ENCODE measurements at regions not wholly inside any gene's neighbourhood (a gene's known extent, or its start where the extent isn't known, plus 50 kb on each side); places are given as distances from the start of the nearest gene placed in this dataset.

DNA sequence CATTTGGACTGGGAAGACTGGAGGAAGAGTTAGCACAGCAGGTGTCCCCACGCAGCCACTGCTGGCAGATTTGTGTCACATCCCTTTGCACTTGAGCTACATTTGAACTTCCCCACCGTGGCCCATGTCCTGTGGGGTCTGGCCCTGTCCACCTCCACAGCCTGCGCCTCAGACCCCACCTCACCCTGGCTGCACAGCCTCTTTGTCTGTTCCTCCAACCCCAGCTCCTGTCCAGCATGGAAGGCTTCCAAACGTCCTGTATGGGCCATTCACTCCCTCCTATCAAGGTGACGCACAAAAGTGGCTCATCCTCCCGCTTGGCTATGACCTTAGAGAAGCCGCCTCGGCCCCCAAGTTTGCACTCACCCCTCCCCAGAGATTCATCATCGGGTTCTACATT lies 200.6 kb downstream of the FOXL1 start:
- ATAC-seq: no peak
- intact Hi-C loops (cut with DNase I): no loop called here

DNA sequence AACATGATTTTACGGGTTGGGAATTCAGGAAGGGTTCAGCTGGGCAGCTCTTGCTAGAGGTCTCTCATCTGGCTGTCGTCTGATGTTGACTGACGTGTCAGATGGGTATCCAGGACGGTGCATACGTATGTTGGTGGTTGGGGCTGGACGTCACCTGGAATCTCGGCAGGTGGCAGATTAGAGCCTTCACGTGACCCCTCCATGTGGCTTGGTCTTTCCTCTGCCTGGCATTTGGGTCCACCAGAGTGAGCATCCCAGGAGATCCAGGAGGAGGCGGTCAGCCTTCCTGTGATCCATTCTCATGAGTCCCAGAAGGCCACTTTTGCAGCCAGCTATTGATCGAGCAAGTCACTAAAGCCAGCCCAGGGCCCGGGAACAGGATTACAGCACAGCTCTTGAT lies 202.7 kb downstream of the FOXL1 start:
- Histone ChIP-seq H3K36me3 (ENCODE audit: insufficient read depth in 1 of 2, low read depth in 1 of 2) (no peaks in the 10 kb centered on the region), H3K27ac (no peak overlapping the region), H3K4me1 (no peaks in the 10 kb centered on the region), H3K27me3 (ENCODE audit: insufficient read depth in 3 of 3, low read length in 2 of 3) (peaks cover 0 to 50% (median 2%) of the 10 kb centered on the region in 3 donors), H3K4me3 (no peak overlapping the region), H3K9me3 (no peaks in the 10 kb centered on the region)
- no peak for DNase-seq
- ATAC-seq: no peak
- TF ChIP-seq, protein P1, sequence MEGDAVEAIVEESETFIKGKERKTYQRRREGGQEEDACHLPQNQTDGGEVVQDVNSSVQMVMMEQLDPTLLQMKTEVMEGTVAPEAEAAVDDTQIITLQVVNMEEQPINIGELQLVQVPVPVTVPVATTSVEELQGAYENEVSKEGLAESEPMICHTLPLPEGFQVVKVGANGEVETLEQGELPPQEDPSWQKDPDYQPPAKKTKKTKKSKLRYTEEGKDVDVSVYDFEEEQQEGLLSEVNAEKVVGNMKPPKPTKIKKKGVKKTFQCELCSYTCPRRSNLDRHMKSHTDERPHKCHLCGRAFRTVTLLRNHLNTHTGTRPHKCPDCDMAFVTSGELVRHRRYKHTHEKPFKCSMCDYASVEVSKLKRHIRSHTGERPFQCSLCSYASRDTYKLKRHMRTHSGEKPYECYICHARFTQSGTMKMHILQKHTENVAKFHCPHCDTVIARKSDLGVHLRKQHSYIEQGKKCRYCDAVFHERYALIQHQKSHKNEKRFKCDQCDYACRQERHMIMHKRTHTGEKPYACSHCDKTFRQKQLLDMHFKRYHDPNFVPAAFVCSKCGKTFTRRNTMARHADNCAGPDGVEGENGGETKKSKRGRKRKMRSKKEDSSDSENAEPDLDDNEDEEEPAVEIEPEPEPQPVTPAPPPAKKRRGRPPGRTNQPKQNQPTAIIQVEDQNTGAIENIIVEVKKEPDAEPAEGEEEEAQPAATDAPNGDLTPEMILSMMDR (IDR thresholded peaks at IDR 0.05): no peak
- 71 to 79% (median 74%) methylated on average over 11 of the region's 11 CpGs for WGBS, 3 donors
- intact Hi-C loops (cut with DNase I): no loop called here

More for the DNA sequence above, 200.6 kb downstream of the FOXL1 start:
- Histone ChIP-seq H3K4me3 (no peak overlapping the region), H3K9me3 (no peaks in the 10 kb centered on the region), H3K27ac (no peak overlapping the region), H3K36me3 (ENCODE audit: insufficient read depth in 1 of 2, low read depth in 1 of 2) (no peaks in the 10 kb centered on the region), H3K4me1 (no peaks in the 10 kb centered on the region), H3K27me3 (ENCODE audit: insufficient read depth in 3 of 3, low read length in 2 of 3) (peaks cover 0 to 60% (median 7%) of the 10 kb centered on the region in 3 donors)
- 56 to 60% (median 59%) methylated on average over 9 of the region's 9 CpGs for WGBS, 3 donors
- TF ChIP-seq, protein P1 (IDR thresholded peaks at IDR 0.05): no peak
- no peak for DNase-seq

DNA sequence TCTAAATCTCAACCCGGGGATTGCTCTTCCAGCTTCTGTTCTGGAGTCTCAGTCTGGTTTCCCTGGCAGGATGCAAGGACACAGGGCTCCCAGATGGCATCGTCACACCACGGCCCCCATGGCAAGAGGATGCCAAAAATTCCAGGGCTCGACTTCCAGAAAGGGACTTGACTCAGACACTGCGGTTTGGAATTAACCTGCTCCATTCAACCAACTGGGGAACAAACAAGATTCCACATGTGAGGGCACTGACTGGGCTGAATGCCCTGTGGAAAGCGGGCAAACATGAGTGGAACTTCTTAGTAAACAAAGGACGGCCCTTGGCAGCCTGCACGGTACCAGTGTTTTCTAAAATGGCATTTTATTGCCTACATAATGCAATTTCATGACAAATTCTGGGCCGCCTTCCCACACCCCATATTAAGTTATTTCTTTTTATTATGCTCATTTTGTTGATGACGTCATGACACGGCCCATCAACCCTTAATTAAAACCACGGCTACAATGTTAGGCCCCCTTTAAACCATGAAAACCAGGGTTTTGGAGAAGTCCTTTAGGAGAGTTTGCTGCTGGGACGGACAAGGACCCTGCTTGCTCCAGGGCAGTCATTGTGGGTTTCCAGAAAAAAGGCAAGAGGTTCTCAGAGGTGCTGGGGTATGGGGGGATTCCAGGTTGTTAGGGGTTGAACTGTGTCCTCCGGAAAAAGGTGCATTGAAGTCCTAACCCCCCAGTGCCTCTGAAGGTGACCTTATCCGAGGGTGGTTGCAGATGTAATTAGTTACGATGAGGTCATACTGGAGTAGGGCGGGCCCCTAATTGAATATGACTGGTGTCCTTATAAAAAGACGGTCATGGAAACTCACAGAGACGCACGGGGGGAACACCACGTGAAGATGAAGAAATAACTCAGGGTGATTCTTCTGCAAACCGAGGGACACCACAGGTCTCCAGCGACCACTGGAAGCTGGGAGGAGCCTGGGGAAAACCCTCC lies 205.6 kb downstream of the FOXL1 start:
- 36 to 49% (median 37%) methylated on average over 23 of the region's 23 CpGs for WGBS, 3 donors
- TF ChIP-seq, protein P1 (IDR thresholded peaks at IDR 0.05): no peak
- Histone ChIP-seq H3K9me3 (no peaks in the 10 kb centered on the region), H3K36me3 (ENCODE audit: insufficient read depth in 1 of 2, low read depth in 1 of 2) (no peaks in the 10 kb centered on the region), H3K27me3 (ENCODE audit: insufficient read depth in 3 of 3, low read length in 2 of 3) (peaks cover 0 to 55% (median 0%) of the 10 kb centered on the region in 3 donors), H3K4me3 (no peak overlapping the region), H3K4me1 (no peaks in the 10 kb centered on the region), H3K27ac (no peak overlapping the region)
- DNase-seq (no peak), ATAC-seq (no peak)
- intact Hi-C loops (cut with DNase I): no loop called here

DNA sequence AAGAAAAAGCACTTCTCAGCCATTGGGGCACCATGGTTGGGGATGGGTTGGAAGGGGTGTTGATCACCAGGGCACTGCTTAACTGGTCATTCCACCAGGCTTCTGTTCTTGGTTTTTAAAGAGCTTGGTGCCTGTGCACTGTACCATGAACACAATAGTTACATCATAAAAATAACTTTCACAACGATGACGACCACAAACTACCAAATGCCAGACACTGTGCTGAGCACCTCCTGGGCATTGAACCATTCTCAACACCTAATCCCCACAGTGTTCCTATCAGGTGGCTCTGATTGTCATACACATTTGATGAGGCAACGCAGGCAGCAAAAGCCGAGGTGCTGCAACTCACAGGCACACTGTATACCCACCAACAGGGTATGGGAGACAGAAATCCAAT lies 208.0 kb downstream of the FOXL1 start:
- no peak overlapping the region for H3K27ac ChIP-seq
- TF ChIP-seq, protein P1 (IDR thresholded peaks at IDR 0.05): no peak
- H3K4me1 ChIP-seq: no peaks in the 10 kb centered on the region
- no peaks in the 10 kb centered on the region for H3K9me3 ChIP-seq
- no peak overlapping the region for H3K4me3 ChIP-seq
- no peaks in the 10 kb centered on the region for H3K36me3 ChIP-seq (ENCODE audit: insufficient read depth in 1 of 2, low read depth in 1 of 2)
- intact Hi-C loops (cut with DNase I): no loop called here
- peaks cover 0 to 61% (median 3%) of the 10 kb centered on the region in 3 donors for H3K27me3 ChIP-seq (ENCODE audit: insufficient read depth in 3 of 3, low read length in 2 of 3)
- ATAC-seq (no peak), DNase-seq (no peak)
- WGBS, 3 donors: 79 to 84% (median 80%) methylated on average over 4 of the region's 4 CpGs

All from psoas muscle (tissue), 7 donors.